OCI-LY1 (cell line): ENCODE measurements at regions not wholly inside any gene's neighbourhood (a gene's known extent, or its start where the extent isn't known, plus 50 kb on each side); places are given as distances from the start of the nearest gene placed in this dataset.

ENCODE experiments used
- CTCF ChIP-seq: fragments of 200-600 bp; sonication (generic), shearing (Covaris generic); IDR thresholded peaks from 2 replicates; pipeline ENCODE4 v1.5.1; 2017; ENCODE audit warnings: mild to moderate bottlenecking, antibody characterized with exemption, low read length, moderate library complexity, mixed read lengths
- EZH2 ChIP-seq: fragments of 200-600 bp; sonication (generic), shearing (Covaris generic); IDR thresholded peaks from 2 replicates; pipeline ENCODE4 v1.8.0; 2017; ENCODE audit warnings: borderline replicate concordance, mixed run types, mild to moderate bottlenecking, antibody characterized with exemption, low read length, moderate library complexity, mixed read lengths

- no peak for TF ChIP-seq CTCF
- TF ChIP-seq EZH2, result no peak
Measured at GRCh38 chr13:99834246-99834645, 137.3 kb downstream of the ZIC5 start.
